Activated T-helper 2 cell treated with anti-CD3 and anti-CD28 coated beads, Interferon-gamma antibody, Interleukin-2, Interleukin-4, amounts not matched to agents 10 μg/mL and 5 μg/mL and 100 μg/mL, durations not matched to agents 14 hours and 24 hours and 36 hours (primary cell): ENCODE measurements at regions not wholly inside any gene's neighbourhood (a gene's known extent, or its start where the extent isn't known, plus 50 kb on each side); places are given as distances from the start of the nearest gene placed in this dataset.

ENCODE experiments used
- DNase-seq: peaks from one replicate; pipeline ENCODE4 v3.0.0; 2021; ENCODE audit warnings: low spot score
- H3K27ac Mint-ChIP-seq: one replicate; pipeline ENCODE4 v1.8.0; 2021; ENCODE audit warnings: mixed read lengths
- H3K27me3 Mint-ChIP-seq: one replicate; pipeline ENCODE4 v1.8.0; 2021; ENCODE audit warnings: low read depth, mixed read lengths
- H3K36me3 Mint-ChIP-seq: one replicate; pipeline ENCODE4 v1.8.0; 2021; ENCODE audit warnings: low read depth, mixed read lengths
- H3K4me1 Mint-ChIP-seq: one replicate; pipeline ENCODE4 v1.8.0; 2021; ENCODE audit warnings: low read depth, mixed read lengths
- H3K4me3 Mint-ChIP-seq: one replicate; pipeline ENCODE4 v1.8.0; 2021; ENCODE audit warnings: low read depth, mild to moderate bottlenecking, moderate library complexity, mixed read lengths
- H3K9me3 Mint-ChIP-seq: one replicate; pipeline ENCODE4 v1.8.0; 2021; ENCODE audit warnings: mixed read lengths
- intact Hi-C: fragments of 100-400 bp; cut with micrococcal nuclease; formaldehyde crosslinking; loops from one replicate; pipeline ENCODE4 v1.15.1; 2023

DNA sequence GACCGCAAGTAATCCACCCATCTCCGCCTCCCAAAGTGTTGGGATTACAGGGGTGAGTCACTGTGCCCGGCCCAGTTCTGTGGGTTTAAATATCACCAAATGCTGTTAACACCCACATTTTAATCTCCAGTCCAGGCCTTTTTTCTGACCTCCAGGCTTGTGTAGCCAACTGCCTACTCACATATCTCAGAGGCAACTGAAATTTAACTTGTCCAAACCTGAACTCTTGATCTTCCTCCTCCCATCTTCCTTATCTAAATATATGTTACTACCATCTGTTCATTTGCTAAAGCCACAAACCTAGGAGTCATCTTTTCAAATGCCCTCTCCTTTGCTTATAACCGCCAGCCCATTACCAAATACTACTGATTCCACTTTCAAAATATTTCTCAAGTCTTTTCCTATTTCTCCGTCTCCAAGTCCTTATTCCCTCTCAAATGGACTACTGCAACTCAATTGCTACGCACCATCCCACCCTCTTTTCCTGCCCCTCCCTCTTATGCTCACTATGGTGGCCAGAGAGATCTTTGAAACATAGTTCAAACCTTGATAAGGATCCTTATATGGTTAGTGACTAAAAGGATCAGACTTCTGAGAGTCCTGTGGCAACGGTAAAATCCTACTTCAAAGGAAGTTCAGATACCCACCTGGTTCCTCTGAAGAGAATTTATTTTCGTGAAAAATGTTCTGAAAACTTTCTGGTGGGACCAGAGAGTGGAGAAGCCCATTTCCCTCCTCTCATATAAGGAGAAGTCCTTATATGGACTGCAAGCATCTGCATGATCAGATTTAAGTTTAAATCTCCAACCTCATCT, 78.5 kb upstream of the CDC42BPA start:
- Mint-ChIP-seq H3K4me1 (peaks cover 13% of the 10 kb centered on the region), H3K36me3 (no peaks in the 10 kb centered on the region), H3K4me3 (no peak overlapping the region), H3K27me3 (no peaks in the 10 kb centered on the region), H3K9me3 (no peaks in the 10 kb centered on the region), H3K27ac (no peak overlapping the region)
- intact Hi-C loops: loop anchor here (2.0 kb wide), 1 partner anchor 40 kb away; no protein-coding TSS in a partner anchor
- no peak for DNase-seq

GRCh38 chr1:227395426-227396028, 77.2 kb upstream of the CDC42BPA start:
- Mint-ChIP-seq H3K4me3 (no peak overlapping the region), H3K4me1 (peaks cover 13% of the 10 kb centered on the region), H3K27me3 (peaks cover 2% of the 10 kb centered on the region), H3K9me3 (no peaks in the 10 kb centered on the region), H3K36me3 (no peaks in the 10 kb centered on the region), H3K27ac (no peak overlapping the region)
- DNase-seq: no peak
- intact Hi-C loops: loop anchor here (2.0 kb wide), 1 partner anchor 41 kb away; no protein-coding TSS in a partner anchor

- Mint-ChIP-seq H3K36me3 (no peaks in the 10 kb centered on the region), H3K4me1 (peaks cover 10% of the 10 kb centered on the region), H3K27me3 (peaks cover 2% of the 10 kb centered on the region), H3K4me3 (no peak overlapping the region), H3K9me3 (no peaks in the 10 kb centered on the region), H3K27ac (no peak overlapping the region)
- no peak for DNase-seq
- intact Hi-C loops: no loop called here
These were observed 74.9 kb upstream of the CDC42BPA start for GRCh38 chr1:227392984-227393764.

- DNase-seq: no peak
- H3K4me1 Mint-ChIP-seq: peaks cover 4% of the 10 kb centered on the region
- no peak overlapping the region for H3K4me3 Mint-ChIP-seq
- H3K9me3 Mint-ChIP-seq: no peaks in the 10 kb centered on the region
- H3K27ac Mint-ChIP-seq: no peak overlapping the region
- intact Hi-C loops: no loop called here
- H3K27me3 Mint-ChIP-seq: peaks cover 2% of the 10 kb centered on the region
- no peaks in the 10 kb centered on the region for H3K36me3 Mint-ChIP-seq
These were observed 73.6 kb upstream of the CDC42BPA start for GRCh38 chr1:227391879-227392278.

DNA sequence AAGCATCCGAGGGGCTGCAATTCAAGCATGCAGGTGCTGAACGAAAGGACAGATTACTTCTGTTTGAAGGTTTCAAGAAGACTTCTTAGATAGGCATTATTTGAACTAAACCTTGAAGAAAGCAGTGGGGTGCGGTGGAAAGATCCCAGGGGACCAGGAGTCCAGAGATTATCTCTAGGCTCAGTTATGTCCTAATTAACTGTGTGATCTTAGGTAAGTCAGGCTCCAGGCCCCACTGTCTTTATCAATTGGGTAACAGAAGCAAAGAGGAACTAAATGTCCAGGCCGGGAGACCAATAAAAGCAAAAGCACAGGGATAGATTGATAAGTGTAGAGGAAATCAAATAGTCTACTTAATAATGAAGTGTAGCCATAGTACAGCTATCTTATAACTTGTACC, 72.9 kb upstream of the CDC42BPA start:
- Mint-ChIP-seq H3K36me3 (no peaks in the 10 kb centered on the region), H3K4me3 (no peak overlapping the region), H3K9me3 (no peaks in the 10 kb centered on the region), H3K27me3 (peaks cover 2% of the 10 kb centered on the region), H3K27ac (no peak overlapping the region), H3K4me1 (no peaks in the 10 kb centered on the region)
- DNase-seq: no peak
- intact Hi-C loops: no loop called here

DNA sequence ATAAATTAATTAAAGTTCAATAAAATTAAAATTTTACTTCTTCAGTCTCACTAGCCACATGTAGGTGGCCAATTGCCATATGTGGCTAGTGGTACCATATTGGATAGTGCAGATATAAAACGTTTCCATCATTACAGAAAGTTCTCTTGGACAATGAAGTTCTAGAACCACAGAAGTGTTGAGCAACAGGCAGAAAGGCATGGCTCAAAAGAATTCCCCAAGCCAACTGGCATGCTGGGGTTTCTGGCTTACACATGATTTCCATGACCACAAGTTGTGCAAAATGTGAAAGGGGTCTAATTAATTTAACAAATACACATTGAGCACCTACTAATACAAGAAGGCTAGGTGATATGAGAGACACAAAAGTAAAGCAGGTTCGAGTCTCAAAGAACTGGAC, 72.2 kb upstream of the CDC42BPA start:
- H3K4me3 Mint-ChIP-seq: no peak overlapping the region
- no peak for DNase-seq
- no peaks in the 10 kb centered on the region for H3K9me3 Mint-ChIP-seq
- intact Hi-C loops: no loop called here
- H3K4me1 Mint-ChIP-seq: no peaks in the 10 kb centered on the region
- no peak overlapping the region for H3K27ac Mint-ChIP-seq
- H3K36me3 Mint-ChIP-seq: no peaks in the 10 kb centered on the region
- peaks cover 2% of the 10 kb centered on the region for H3K27me3 Mint-ChIP-seq

GRCh38 chr1:227388214-227389168, 70.2 kb upstream of the CDC42BPA start:
- no peak overlapping the region for H3K4me3 Mint-ChIP-seq
- intact Hi-C loops: no loop called here
- H3K27me3 Mint-ChIP-seq: peaks cover 2% of the 10 kb centered on the region

DNA sequence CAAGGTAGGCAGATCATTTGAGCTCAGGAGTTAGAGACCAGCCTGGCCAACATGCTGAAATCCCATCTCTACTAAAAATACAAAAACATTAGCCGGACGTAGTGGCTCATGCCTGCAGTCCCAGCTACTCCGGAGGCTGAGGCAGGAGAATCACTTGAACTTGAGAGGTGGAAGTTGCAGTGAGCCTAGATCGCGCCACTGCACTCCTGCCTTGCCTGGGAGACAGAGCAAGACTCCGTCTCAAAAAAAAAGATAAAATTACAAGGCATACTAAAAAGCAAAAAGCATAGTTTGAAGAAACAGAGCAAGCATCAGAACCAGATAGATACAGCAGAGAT, 61.2 kb upstream of the CDC42BPA start:
- peaks cover 11% of the 10 kb centered on the region for H3K27me3 Mint-ChIP-seq
- no peak overlapping the region for H3K4me3 Mint-ChIP-seq
- H3K4me1 Mint-ChIP-seq: no peaks in the 10 kb centered on the region
- no peak overlapping the region for H3K27ac Mint-ChIP-seq
- no peak for DNase-seq
- H3K36me3 Mint-ChIP-seq: no peaks in the 10 kb centered on the region
- H3K9me3 Mint-ChIP-seq: peaks cover 3% of the 10 kb centered on the region
- intact Hi-C loops: no loop called here

More at GRCh38 chr1:227388214-227389168, 70.2 kb upstream of the CDC42BPA start:
- Mint-ChIP-seq H3K4me1 (no peaks in the 10 kb centered on the region), H3K27ac (no peak overlapping the region), H3K9me3 (peaks cover 3% of the 10 kb centered on the region), H3K36me3 (no peaks in the 10 kb centered on the region)
- no peak for DNase-seq

DNA sequence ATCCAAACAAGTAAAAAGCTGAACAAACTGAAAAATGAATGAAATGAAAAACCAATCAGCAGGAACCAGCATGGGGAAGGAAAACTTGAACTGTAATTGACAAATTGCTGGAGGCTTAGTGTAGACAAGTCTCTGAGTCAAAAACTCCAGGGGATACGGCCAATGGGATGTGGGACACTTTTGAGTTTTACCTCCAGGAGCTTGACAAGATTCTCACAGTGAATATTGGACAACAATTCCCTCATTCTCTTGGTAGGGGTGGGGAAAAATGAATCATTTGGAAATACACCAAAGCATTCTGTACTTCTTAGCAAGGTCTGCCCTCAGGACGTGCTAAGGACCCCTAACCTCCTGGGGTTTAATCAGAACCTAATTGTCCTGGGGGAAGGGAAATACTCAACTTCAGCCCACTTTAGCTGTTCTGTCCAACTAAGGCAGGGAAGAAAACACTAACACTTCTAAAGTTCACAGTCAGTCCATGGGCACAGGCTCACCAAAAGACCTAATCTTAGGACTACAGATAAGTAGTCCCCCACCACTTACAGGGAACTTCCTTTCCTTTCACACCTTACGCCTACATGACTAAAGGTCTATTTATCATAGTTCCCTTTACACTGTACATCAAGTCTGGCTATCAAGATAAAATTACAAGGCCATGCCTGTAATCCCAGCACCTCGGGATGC, 60.7 kb upstream of the CDC42BPA start:
- no peak for DNase-seq
- intact Hi-C loops: no loop called here
- Mint-ChIP-seq H3K36me3 (no peaks in the 10 kb centered on the region), H3K27me3 (peaks cover 11% of the 10 kb centered on the region), H3K9me3 (peaks cover 3% of the 10 kb centered on the region), H3K4me1 (no peaks in the 10 kb centered on the region), H3K4me3 (no peak overlapping the region), H3K27ac (no peak overlapping the region)

GRCh38 chr1:227378181-227378580, 59.9 kb upstream of the CDC42BPA start:
- H3K36me3 Mint-ChIP-seq: no peaks in the 10 kb centered on the region
- H3K4me3 Mint-ChIP-seq: no peak overlapping the region
- peaks cover 11% of the 10 kb centered on the region for H3K27me3 Mint-ChIP-seq
- intact Hi-C loops: no loop called here
- no peak overlapping the region for H3K27ac Mint-ChIP-seq
- DNase-seq: no peak
- no peaks in the 10 kb centered on the region for H3K4me1 Mint-ChIP-seq
- no peaks in the 10 kb centered on the region for H3K9me3 Mint-ChIP-seq

DNA sequence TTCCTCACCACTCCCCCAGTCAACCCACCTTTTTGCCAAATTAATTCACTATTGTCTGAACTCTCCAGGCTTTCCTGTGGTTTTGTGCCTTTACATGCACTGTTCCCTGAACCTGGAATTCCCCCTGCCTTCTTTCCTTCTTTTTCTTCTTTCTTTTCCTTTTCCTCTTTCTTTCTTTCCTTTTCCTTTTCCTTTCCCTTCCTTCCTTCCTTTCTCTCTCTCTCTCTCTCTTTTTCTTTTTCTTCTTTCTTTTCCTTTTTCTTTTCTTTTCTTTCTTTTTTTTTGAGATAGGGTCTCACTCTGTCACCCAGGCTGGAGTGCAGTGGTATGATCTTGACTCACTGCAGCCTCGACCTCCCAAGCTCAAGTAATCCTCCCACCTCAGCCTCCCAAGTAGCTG, 56.6 kb upstream of the CDC42BPA start:
- Mint-ChIP-seq H3K4me1 (no peaks in the 10 kb centered on the region), H3K9me3 (no peaks in the 10 kb centered on the region), H3K27me3 (peaks cover 2% of the 10 kb centered on the region)

GRCh38 chr1:227372726-227373130, 54.4 kb upstream of the CDC42BPA start:
- intact Hi-C loops: no loop called here
- no peaks in the 10 kb centered on the region for H3K36me3 Mint-ChIP-seq
- peaks cover 1% of the 10 kb centered on the region for H3K27me3 Mint-ChIP-seq
- no peak for DNase-seq
- H3K9me3 Mint-ChIP-seq: no peaks in the 10 kb centered on the region
- no peak overlapping the region for H3K4me3 Mint-ChIP-seq
- no peak overlapping the region for H3K27ac Mint-ChIP-seq
- no peaks in the 10 kb centered on the region for H3K4me1 Mint-ChIP-seq

More for the DNA sequence above, 56.6 kb upstream of the CDC42BPA start:
- no peak for DNase-seq
- no peak overlapping the region for H3K27ac Mint-ChIP-seq
- H3K36me3 Mint-ChIP-seq: no peaks in the 10 kb centered on the region
- intact Hi-C loops: no loop called here
- H3K4me3 Mint-ChIP-seq: no peak overlapping the region
